Skin of body (tissue), 1 donor: ENCODE measurements at regions not wholly inside any gene's neighbourhood (a gene's known extent, or its start where the extent isn't known, plus 50 kb on each side); places are given as distances from the start of the nearest gene placed in this dataset.
"Not testable (repeated sequence)": the region's sequence is repeated elsewhere in the genome, so short reads cannot be mapped to it uniquely, and the experiment has no call there.

ENCODE experiments used
- DNase-seq: peaks from one replicate; lab custom pipeline; 2025; lab: John Stamatoyannopoulos, UW

- DNase-seq = no peak
These were observed 151.1 kb upstream of the MAMLD1 start for GRCh38 chrX:150211988-150212387.

GRCh38 chrX:150212672-150213480 is 150.2 kb upstream of the MAMLD1 start:
- DNase-seq = peak; percentile 55

- no peak for DNase-seq
These were observed 149.6 kb upstream of the MAMLD1 start for GRCh38 chrX:150213481-150214030.

GRCh38 chrX:150216000-150216399 is 147.1 kb upstream of the MAMLD1 start:
- DNase-seq = not testable (repeated sequence)

GRCh38 chrX:150216716-150217115 is 146.4 kb upstream of the MAMLD1 start:
- no peak for DNase-seq

GRCh38 chrX:150217609-150218008 is 145.5 kb upstream of the MAMLD1 start:
- no peak for DNase-seq

DNA sequence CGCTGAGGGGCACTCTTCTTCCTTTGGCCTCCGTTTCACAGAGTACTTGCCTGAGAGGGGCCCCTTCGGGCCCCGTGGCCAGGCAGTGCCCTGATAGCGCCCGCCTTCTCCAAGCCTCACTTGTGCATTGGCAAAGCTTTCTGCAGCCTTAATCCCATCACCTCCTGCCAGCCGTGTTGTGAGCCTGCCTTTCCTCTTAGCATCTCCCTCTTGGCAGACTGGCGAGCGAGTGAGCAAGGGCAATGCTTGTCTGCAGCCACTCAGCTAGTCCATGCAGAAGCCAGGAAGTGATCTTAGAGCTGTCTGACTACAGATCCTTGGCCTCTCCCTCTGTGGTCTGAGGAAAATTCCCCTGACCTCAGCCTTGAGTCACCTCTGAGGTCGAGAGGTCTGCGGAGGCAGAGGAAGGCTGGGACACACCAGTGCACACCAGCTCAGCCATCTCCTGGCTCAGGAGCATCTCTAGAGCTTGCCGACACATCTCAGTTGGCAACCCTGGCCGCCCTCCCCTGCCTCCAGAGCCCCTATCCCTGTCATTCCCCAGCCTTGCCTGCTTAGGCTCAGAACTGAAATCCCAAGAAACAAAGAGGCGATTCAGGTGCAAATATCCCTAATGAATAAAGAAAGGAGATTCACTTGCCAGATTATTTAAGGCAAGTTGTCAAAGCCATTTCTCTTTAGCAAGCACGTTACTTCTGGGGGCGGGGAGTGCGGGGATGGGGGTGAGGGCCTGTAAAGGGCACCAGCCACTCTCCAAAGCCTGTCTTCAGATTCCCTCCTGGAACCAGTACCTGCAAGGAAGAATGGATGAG is 143.5 kb upstream of the MAMLD1 start:
- no peak for DNase-seq

DNA sequence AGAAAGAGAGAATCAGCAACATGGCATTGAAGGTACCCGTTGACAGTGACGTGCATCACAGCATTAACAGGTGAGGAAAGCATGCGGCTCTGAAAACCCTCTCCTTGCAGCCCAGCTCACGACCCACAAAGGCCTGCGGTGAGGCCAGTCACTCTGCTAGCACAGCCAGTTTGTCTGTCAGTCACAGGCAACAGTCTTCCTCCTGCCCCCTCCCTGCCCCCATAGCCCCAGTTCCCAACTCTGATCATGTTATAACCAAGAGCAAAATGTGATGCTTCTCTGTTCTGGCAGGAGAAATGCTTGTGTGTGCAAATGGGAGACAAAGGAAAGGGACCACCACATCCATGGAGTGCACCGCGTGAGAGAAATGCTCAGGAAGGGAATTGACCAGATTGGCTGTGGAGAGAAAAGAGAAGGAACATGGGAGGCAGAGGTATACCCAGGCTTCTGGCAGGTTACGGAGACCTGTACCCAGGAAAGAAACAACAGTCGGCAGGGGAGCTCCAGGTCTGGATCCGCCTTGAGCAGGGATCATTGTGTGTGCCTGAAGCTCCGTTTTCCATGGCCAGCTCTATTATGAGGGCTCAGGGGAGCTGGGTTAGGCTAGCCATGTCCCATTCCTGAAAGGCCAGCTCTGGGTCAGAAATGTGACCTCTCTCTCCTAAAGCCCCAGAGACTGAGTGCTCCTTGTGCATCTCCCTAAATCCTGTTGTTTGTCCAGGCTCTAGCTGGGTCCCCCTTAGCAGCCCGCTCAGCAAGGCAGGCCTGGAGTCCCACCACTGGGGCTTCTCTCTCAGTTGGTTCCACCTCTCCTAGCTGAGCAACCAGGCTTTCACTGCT is 139.7 kb upstream of the MAMLD1 start:
- DNase-seq = no peak

GRCh38 chrX:150224676-150225075 is 138.4 kb upstream of the MAMLD1 start:
- DNase-seq = no peak

- DNase-seq = no peak
These were observed 137.9 kb upstream of the MAMLD1 start for GRCh38 chrX:150225266-150225665.

DNA sequence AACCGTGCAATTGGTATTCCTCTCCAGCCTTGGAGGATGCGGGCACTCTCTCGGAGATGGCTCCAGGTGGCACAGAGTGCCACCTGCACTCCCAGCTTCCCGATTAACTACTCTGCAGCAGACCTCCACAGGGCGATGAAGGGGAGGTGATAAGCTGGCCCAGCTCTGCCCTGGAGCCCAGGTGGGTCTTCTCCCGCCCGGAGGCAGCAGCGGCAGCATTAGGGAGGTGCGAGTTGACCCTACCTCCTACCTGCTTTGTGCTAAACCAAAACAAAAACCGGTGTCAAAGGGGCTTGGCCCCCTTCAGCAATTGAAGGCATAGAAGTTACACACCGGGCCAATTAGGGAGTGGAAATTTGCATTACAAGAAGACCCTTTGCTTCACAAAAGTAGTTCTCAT is 137.4 kb upstream of the MAMLD1 start:
- DNase-seq = no peak

- no peak for DNase-seq
These were observed 136.7 kb upstream of the MAMLD1 start for GRCh38 chrX:150226223-150226965.

GRCh38 chrX:150227321-150227860 is 135.7 kb upstream of the MAMLD1 start:
- DNase-seq = no peak

GRCh38 chrX:150227873-150228410 is 135.2 kb upstream of the MAMLD1 start:
- DNase-seq = no peak

GRCh38 chrX:150228431-150228830 is 134.7 kb upstream of the MAMLD1 start:
- no peak for DNase-seq

DNA sequence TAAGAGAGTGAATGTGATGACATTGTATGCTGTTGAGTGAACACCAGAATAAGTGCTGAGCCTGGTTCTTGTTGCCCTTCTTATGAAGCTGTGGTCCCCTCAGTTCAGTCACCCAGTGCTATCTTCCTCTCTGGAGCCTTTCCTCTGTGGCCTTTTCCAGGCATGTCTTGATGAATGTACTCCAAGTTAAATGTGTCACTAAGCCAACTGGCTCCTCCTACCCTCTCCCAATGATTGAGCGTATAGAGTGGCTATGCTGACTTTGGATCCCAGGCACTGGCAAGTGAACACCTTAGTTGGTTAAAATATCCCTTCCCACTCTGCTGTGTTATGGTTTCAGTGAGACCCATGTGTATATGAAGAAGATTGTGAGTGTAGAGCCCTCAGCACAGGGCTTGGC is 134.1 kb upstream of the MAMLD1 start:
- DNase-seq = no peak

DNA sequence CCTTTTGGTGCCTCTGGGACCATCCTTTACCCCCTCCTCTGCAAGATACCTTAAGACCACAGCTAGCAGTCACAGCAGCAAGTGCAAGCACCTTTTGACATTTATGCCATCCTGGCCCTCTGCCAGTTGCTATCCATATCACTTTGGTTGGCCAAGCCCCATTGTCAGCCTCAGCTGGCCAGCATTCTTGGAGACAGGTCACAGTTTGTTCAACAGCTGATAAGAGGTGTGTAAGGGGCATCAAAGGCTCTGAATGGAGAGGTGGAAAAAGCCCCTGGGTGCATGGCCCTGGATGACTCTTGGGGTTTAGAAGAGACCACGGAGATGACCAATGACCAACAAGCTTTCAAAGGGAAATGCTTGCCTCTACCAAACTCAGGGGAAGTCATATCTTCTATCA is 133.6 kb upstream of the MAMLD1 start:
- DNase-seq = no peak

GRCh38 chrX:150230952-150231351 is 132.2 kb upstream of the MAMLD1 start:
- not testable (repeated sequence) for DNase-seq

DNA sequence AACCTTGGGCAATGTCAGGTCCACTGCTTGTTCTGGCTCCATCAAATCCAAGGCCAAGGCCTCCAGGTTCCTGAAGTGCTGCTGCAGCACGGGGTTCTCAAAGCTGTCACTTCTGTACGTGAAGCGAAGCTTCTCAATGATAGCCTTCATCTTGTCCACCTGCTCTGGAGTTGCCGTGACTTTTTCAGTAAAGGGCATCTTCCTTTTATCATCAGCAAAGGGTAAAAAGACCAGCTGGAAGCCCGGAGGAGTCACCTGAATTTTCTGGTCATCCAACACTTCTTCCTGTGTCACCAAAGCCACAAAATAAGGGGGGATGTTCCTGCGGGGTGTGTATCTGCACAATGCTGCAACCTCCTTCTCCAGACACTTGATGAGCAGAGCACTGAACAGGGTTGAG is 131.7 kb upstream of the MAMLD1 start:
- not testable (repeated sequence) for DNase-seq

DNA sequence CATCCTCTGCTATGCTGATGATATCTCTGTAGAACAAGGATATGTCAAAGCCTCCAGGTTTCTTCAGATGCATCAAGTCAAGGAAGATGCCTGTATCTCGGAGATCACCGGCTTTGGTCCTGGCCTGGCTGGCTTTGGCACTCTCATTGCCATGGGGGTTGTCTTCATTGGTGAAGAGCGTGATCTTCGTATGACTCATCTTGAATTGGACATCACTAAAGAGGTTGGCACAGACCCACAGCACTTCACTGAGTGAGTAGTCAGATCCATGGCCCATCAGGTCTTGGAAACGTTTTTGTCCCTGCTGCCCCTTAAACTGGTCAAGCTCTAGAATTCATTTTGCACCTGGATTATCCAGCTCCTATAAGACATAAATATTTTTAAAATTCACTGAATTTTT is 130.9 kb upstream of the MAMLD1 start:
- DNase-seq = not testable (repeated sequence)
